Pancreas (tissue), 10 donors: ENCODE measurements at regions not wholly inside any gene's neighbourhood (a gene's known extent, or its start where the extent isn't known, plus 50 kb on each side); places are given as distances from the start of the nearest gene placed in this dataset.
A peak's percentile ranks its signal among the peaks of the same experiment; 100 is the strongest.

Experiments
- ATAC-seq, 4 donors: fragments of 200-7000 bp; cut with Tn5 transposase; one replicate each; pipeline versions ENCODE4 v1.8.0 to v1.9.1; 2020; ENCODE audit warnings: mild to moderate bottlenecking in 4 of 4, moderate library complexity in 4 of 4
- DNase-seq, 6 donors: peaks; one replicate each; pipeline ENCODE4 v3.0.0-alpha.2; 2020
- FAIRE-seq: peaks from 2 replicates; lab custom pipeline; 2012; peaks lifted over from hg19 to GRCh38; lab: Jason Lieb, UNC
- H3K27ac ChIP-seq, 4 donors: fragments of 200-600 bp; sonication (generic); 1 replicate in 3 of 4; 2 replicates in 1 of 4; pipeline versions ENCODE4 v1.5.0 to v1.8.0; 2020
- H3K27me3 ChIP-seq, 4 donors: fragments of 200-600 bp; one replicate each; pipeline ENCODE4 v1.8.0; 2021
- H3K36me3 ChIP-seq, 3 donors: fragments of 200-600 bp; sonication (generic) in 1 of 3; one replicate each; pipeline versions ENCODE4 v1.5.0 to v1.8.0; 2020 to 2021
- H3K4me1 ChIP-seq, 3 donors: fragments of 200-600 bp; one replicate each; pipeline ENCODE4 v1.8.0; 2021
- H3K4me3 ChIP-seq, 4 donors: fragments of 200-600 bp; sonication (generic) in 2 of 4; one replicate each; pipeline versions ENCODE4 v1.5.0 to v1.8.0; 2020 to 2021
- H3K9me3 ChIP-seq, 4 donors: fragments of 200-600 bp; one replicate each; pipeline ENCODE4 v1.8.0; 2021
- CTCF ChIP-seq, 4 donors: fragments of 200-600 bp; sonication (generic) in 3 of 4; IDR thresholded peaks; one replicate each; pipeline versions ENCODE4 v1.5.0 to v1.8.0; 2021; ENCODE audit warnings: antibody characterized with exemption in 4 of 4
- WGBS, 2 donors: extraction: QIAGEN DNeasy Blood & Tissue Kit; methylation state at CpG; one replicate each; pipeline ENCODE4 v1.1.7; 2013; 5-methylcytosine and 5-hydroxymethylcytosine counted together
- intact Hi-C, 3 donors: fragments of 100-400 bp; cut with DNase I; formaldehyde crosslinking; loops; one replicate each; pipeline versions ENCODE4 v1.11.1 to v1.14.2; 2022
- donor health status: healthy with polysubstance abuse.
- donor health status: DM: no; HTN: no; CAD: no; lungs with moderate emphysema.
- donor health status: DM: no; HTN: no; CAD: no.
- donor health status: control.
- donor health status: control.
- donor health status: Bipolar disorder and iron deficiency.
- donor health status: DM: yes; HTN: yes; CAD: no.
- donor health status: DM: no; HTN: no; CAD: no.
- donor health status: DM: no; HTN: no; CAD: no.
- donor health status: DM: yes; HTN: yes; CAD: no.

GRCh38 chr9:727767-728166 is 113.7 kb upstream of the DMRT1 start:
- Histone ChIP-seq H3K9me3 (no peaks in the 10 kb centered on the region), H3K27ac (peak overlapping the region in 1 of 4 donors; percentile 17), H3K4me3 (no peak overlapping the region), H3K4me1 (peaks cover 0 to 11% (median 0%) of the 10 kb centered on the region in 3 donors), H3K27me3 (no peaks in the 10 kb centered on the region), H3K36me3 (peaks cover 0 to 27% (median 0%) of the 10 kb centered on the region in 3 donors)
- WGBS, 2 donors, result 16 to 19% methylated on average over 1 of the region's 1 CpG
- intact Hi-C loops, result no loop called here
- no peak for FAIRE-seq
- DNase-seq, result no peak
- no peak for TF ChIP-seq CTCF (IDR thresholded peaks at IDR 0.05)
- peak in 2 of 4 donors; percentile 34 to 64 for ATAC-seq

- no peak for TF ChIP-seq CTCF (IDR thresholded peaks at IDR 0.05)
- peaks cover 0 to 34% (median 5%) of the 10 kb centered on the region in 3 donors for H3K36me3 ChIP-seq
- peaks cover 0 to 11% (median 0%) of the 10 kb centered on the region in 3 donors for H3K4me1 ChIP-seq
- FAIRE-seq, result no peak
- WGBS, 2 donors, result 71% methylated on average over 2 of the region's 2 CpGs
- H3K27ac ChIP-seq, result peak overlapping the region in 1 of 4 donors; percentile 17
- no peak for ATAC-seq
- no peaks in the 10 kb centered on the region for H3K27me3 ChIP-seq
- intact Hi-C loops, result no loop called here
- no peaks in the 10 kb centered on the region for H3K9me3 ChIP-seq
- H3K4me3 ChIP-seq, result no peak overlapping the region
- no peak for DNase-seq
These were observed 113.0 kb upstream of the DMRT1 start for GRCh38 chr9:728535-728934.

- Histone ChIP-seq H3K9me3 (no peaks in the 10 kb centered on the region), H3K27ac (no peak overlapping the region), H3K27me3 (no peaks in the 10 kb centered on the region), H3K4me1 (peaks cover 0 to 11% (median 0%) of the 10 kb centered on the region in 3 donors), H3K4me3 (no peak overlapping the region), H3K36me3 (peaks cover 0 to 59% (median 5%) of the 10 kb centered on the region in 3 donors)
- ATAC-seq (no peak), FAIRE-seq (no peak), DNase-seq (no peak)
- no peak for TF ChIP-seq CTCF (IDR thresholded peaks at IDR 0.05)
- intact Hi-C loops, result no loop called here
- 93 to 96% methylated on average over 8 of the region's 8 CpGs for WGBS, 2 donors
These were observed 110.0 kb upstream of the DMRT1 start for GRCh38 chr9:731474-731873.

- 57 to 59% methylated on average over 9 of the region's 9 CpGs for WGBS, 2 donors
- FAIRE-seq (no peak), ATAC-seq (peak in 2 of 4 donors; percentile 28 to 40)
These were observed 106.5 kb upstream of the DMRT1 start for GRCh38 chr9:734831-735511.

More at GRCh38 chr9:734831-735511, 106.5 kb upstream of the DMRT1 start:
- Histone ChIP-seq H3K27me3 (no peaks in the 10 kb centered on the region), H3K36me3 (peaks cover 3 to 89% (median 18%) of the 10 kb centered on the region in 3 donors), H3K9me3 (no peaks in the 10 kb centered on the region), H3K27ac (no peak overlapping the region), H3K4me1 (no peaks in the 10 kb centered on the region), H3K4me3 (no peak overlapping the region)
- intact Hi-C loops, result no loop called here
- TF ChIP-seq CTCF (IDR thresholded peaks at IDR 0.05), result no peak
- no peak for DNase-seq
